HCT116 (cell line): ENCODE measurements at regions not wholly inside any gene's neighbourhood (a gene's known extent, or its start where the extent isn't known, plus 50 kb on each side); places are given as distances from the start of the nearest gene placed in this dataset.

Source experiments
- ATAC-seq: fragments of 200-7000 bp; cut with Tn5 transposase; 2 replicates; pipeline ENCODE4 v1.9.1; 2020; ENCODE audit warnings: mild to moderate bottlenecking, moderate library complexity
- BruUV-seq: library from RNA; stranded (reverse); fragments of 400-500 nt; replicated peaks from 2 replicates; lab custom pipeline; 2021; lab: Mats Ljungman, UMichigan
- CTCF ChIA-PET: fragments of 300-600 bp; sonication (Branson Sonifier 250); formaldehyde crosslinking; loops from one replicate; lab custom pipeline; 2021; ENCODE audit warnings: antibody characterized with exemption; lab: Charles Lee
- POLR2A ChIA-PET: fragments of 300-600, 350-600 bp; sonication (Branson Sonifier 250); formaldehyde crosslinking; loops from one replicate; lab custom pipeline; 2021; ENCODE audit warnings: antibody characterized with exemption; lab: Charles Lee
- RAD21 ChIA-PET, 2 experiments: fragments of 300-600 bp; sonication (Branson Sonifier 250); formaldehyde crosslinking; loops; one replicate each; lab custom pipeline; 2023; ENCODE audit warnings: low total read pairs in 2 of 2; ENCODE audit not compliant: uncharacterized antibody in 2 of 2, unreplicated experiment in 2 of 2, low non-redundant PET in 1 of 2; lab: Charles Lee
- DNase-seq: peaks from one replicate; pipeline ENCODE4 v3.0.0-alpha.2; 2010; ENCODE audit warnings: low read depth, low spot score
- H2AFZ ChIP-seq: fragments of 200-600 bp; shearing (Covaris generic), sonication (generic); 2 replicates; pipeline ENCODE4 v1.6.1; 2017; ENCODE audit warnings: low read depth, mixed run types, mixed read lengths, antibody characterized with exemption, low read length; ENCODE audit not compliant: poor library complexity, severe bottlenecking
- H3K27ac ChIP-seq: 2 replicates; pipeline ENCODE4 v1.5.1; 2012; ENCODE audit warnings: low read depth, low read length
- H3K27me3 ChIP-seq: fragments of 200-600 bp; sonication (generic); 2 replicates; pipeline ENCODE4 v1.6.1; 2016; ENCODE audit warnings: mixed run types, low read length, mixed read lengths; ENCODE audit not compliant: insufficient read depth
- H3K36me3 ChIP-seq, 2 experiments: fragments of 200-500 bp in 1 of 2; fragments of 200-600 bp in 1 of 2; sonication (Bioruptor generic) in 1 of 2; sonication (generic) in 1 of 2; 2 replicates each; pipeline versions ENCODE4 v1.5.1 to v1.6.1; 2014 to 2016; ENCODE audit warnings: low read length in 2 of 2, inconsistent platforms in 1 of 2, mixed read lengths in 1 of 2, mixed run types in 1 of 2; ENCODE audit not compliant: insufficient read depth in 2 of 2, control insufficient read depth in 1 of 2
- H3K4me1 ChIP-seq, 2 experiments: fragments of 200-600 bp in 1 of 2; sonication (generic) in 1 of 2; 2 replicates each; pipeline versions ENCODE4 v1.5.1 to v1.6.1; 2012 to 2017; ENCODE audit warnings: low read length in 2 of 2, inconsistent platforms in 1 of 2, mild to moderate bottlenecking in 1 of 2, mixed read lengths in 1 of 2, mixed run types in 1 of 2, moderate library complexity in 1 of 2; ENCODE audit not compliant: insufficient read depth in 2 of 2, control insufficient read depth in 1 of 2
- H3K4me2 ChIP-seq: fragments of 200-600 bp; sonication (generic); 2 replicates; pipeline ENCODE4 v1.6.1; 2017; ENCODE audit warnings: mixed run types, low read length, mixed read lengths
- H3K4me3 ChIP-seq, 2 experiments: fragments of 200-600 bp in 1 of 2; sonication (generic) in 1 of 2; replicated peaks in 1 of 2; 2 replicates each; pipeline ENCODE4 v1.5.1; 2011 to 2016; ENCODE audit warnings: low read length in 2 of 2, control low read depth in 1 of 2, low read depth in 1 of 2, mild to moderate bottlenecking in 1 of 2, mixed read lengths in 1 of 2, mixed run types in 1 of 2
- H3K79me2 ChIP-seq: fragments of 200-600 bp; sonication (generic); 2 replicates; pipeline ENCODE4 v1.6.1; 2017; ENCODE audit warnings: mild to moderate bottlenecking, mixed run types, low read length, moderate library complexity, mixed read lengths; ENCODE audit not compliant: insufficient read depth
- H3K9ac ChIP-seq: fragments of 200-600 bp; sonication (generic); 2 replicates; pipeline ENCODE4 v1.6.1; 2016; ENCODE audit warnings: low read length, mixed read lengths
- H3K9me2 ChIP-seq: fragments of 200-600 bp; sonication (generic), shearing (Covaris generic); 2 replicates; pipeline ENCODE4 v1.6.1; 2017; ENCODE audit warnings: mixed run types, mild to moderate bottlenecking, moderate library complexity; ENCODE audit not compliant: insufficient read depth
- H3K9me3 ChIP-seq, 2 experiments: fragments of 200-500 bp in 1 of 2; fragments of 200-600 bp in 1 of 2; sonication (Bioruptor generic) in 1 of 2; sonication (generic) in 1 of 2; 2 replicates each; pipeline ENCODE4 v1.6.1; 2014 to 2017; ENCODE audit warnings: low read length in 2 of 2, mixed read lengths in 2 of 2, inconsistent platforms in 1 of 2, low read depth in 1 of 2, mild to moderate bottlenecking in 1 of 2, mixed run types in 1 of 2, moderate library complexity in 1 of 2; ENCODE audit not compliant: control insufficient read depth in 1 of 2, insufficient read depth in 1 of 2
- H4K20me1 ChIP-seq: fragments of 200-600 bp; sonication (generic), shearing (Covaris generic); 2 replicates; pipeline ENCODE4 v1.6.1; 2017; ENCODE audit warnings: mixed run types, mild to moderate bottlenecking, moderate library complexity; ENCODE audit not compliant: insufficient read depth
- CBX3 ChIP-seq: IDR thresholded peaks from 2 replicates; pipeline ENCODE4 v1.6.1; 2012; ENCODE audit warnings: low read depth
- CEBPB ChIP-seq: IDR thresholded peaks from 2 replicates; pipeline ENCODE4 v1.6.1; 2012; ENCODE audit warnings: low read depth
- EGR1 ChIP-seq: IDR thresholded peaks from 2 replicates; pipeline ENCODE4 v1.6.1; 2012; ENCODE audit warnings: low read depth
- FOSL1 ChIP-seq: IDR thresholded peaks from 2 replicates; pipeline ENCODE4 v1.6.1; 2012; ENCODE audit warnings: low read depth
- JUND ChIP-seq: IDR thresholded peaks from 2 replicates; pipeline ENCODE4 v1.6.1; 2012
- POLR2A ChIP-seq: IDR thresholded peaks from 2 replicates; pipeline ENCODE4 v1.7.0; 2011; ENCODE audit warnings: borderline replicate concordance; ENCODE audit not compliant: insufficient read depth, insufficient read length; ENCODE audit errors: extremely low read depth
- POLR2AphosphoS5 ChIP-seq: IDR thresholded peaks from 2 replicates; pipeline ENCODE4 v1.6.1; 2011; ENCODE audit warnings: mild to moderate bottlenecking, low read depth, low read length, moderate library complexity
- RAD21 ChIP-seq: IDR thresholded peaks from 2 replicates; pipeline ENCODE4 v1.6.1; 2012; ENCODE audit warnings: low read depth, mild to moderate bottlenecking
- SIN3A ChIP-seq: IDR thresholded peaks from 2 replicates; pipeline ENCODE4 v1.6.1; 2012; ENCODE audit warnings: low read depth
- SP1 ChIP-seq: IDR thresholded peaks from 2 replicates; pipeline ENCODE4 v1.6.1; 2012; ENCODE audit warnings: low read depth
- SRF ChIP-seq: IDR thresholded peaks from 2 replicates; pipeline ENCODE4 v1.6.1; 2012; ENCODE audit warnings: low read depth
- TCF7L2 ChIP-seq: IDR thresholded peaks from 2 replicates; pipeline ENCODE4 v1.7.0; 2011; ENCODE audit warnings: borderline replicate concordance, inconsistent platforms; ENCODE audit not compliant: insufficient read depth, insufficient read length; ENCODE audit errors: extremely low read depth
- YY1 ChIP-seq: IDR thresholded peaks from 2 replicates; pipeline ENCODE4 v1.6.1; 2011; ENCODE audit warnings: low read length, low read depth, moderate library complexity, mild to moderate bottlenecking; ENCODE audit not compliant: insufficient replicate concordance; ENCODE audit errors: extremely low read depth
- ZFX ChIP-seq: fragments of 450-650 bp; IDR thresholded peaks from 2 replicates; pipeline ENCODE4 v1.6.1; 2017
- ZNF274 ChIP-seq: fragments of 200-500 bp; sonication (Bioruptor generic); IDR thresholded peaks from 2 replicates; pipeline ENCODE4 v1.6.1; 2014; ENCODE audit warnings: mild to moderate bottlenecking, low read depth, low read length, inconsistent platforms
- intact Hi-C: fragments of 100-400 bp; cut with micrococcal nuclease; formaldehyde crosslinking; loops from 2 replicates; pipeline ENCODE4 v1.10.0; 2022
- TF ChIP-seq, protein P1 (sequence below), 3 experiments: fragments of 200-600 bp in 1 of 3; sonication (generic) in 1 of 3; IDR thresholded peaks in 2 of 3; conservative IDR thresholded peaks in 1 of 3; 2 replicates each; pipeline ENCODE4 v1.5.1; 2012 to 2017; ENCODE audit warnings: low read depth in 2 of 3, low read length in 2 of 3, antibody characterized with exemption in 1 of 3, borderline replicate concordance in 1 of 3, control low read depth in 1 of 3, mild to moderate bottlenecking in 1 of 3, mixed read lengths in 1 of 3, mixed run types in 1 of 3, moderate library complexity in 1 of 3; ENCODE audit not compliant: insufficient read depth in 1 of 3
- TF ChIP-seq, protein P2 (sequence below): IDR thresholded peaks from 2 replicates; pipeline ENCODE4 v1.6.1; 2012
- TF ChIP-seq, protein P3 (sequence below): IDR thresholded peaks from 2 replicates; pipeline ENCODE4 v1.6.1; 2011; ENCODE audit warnings: mild to moderate bottlenecking, low read length, moderate library complexity; ENCODE audit not compliant: insufficient replicate concordance; ENCODE audit errors: extremely low read depth

DNA sequence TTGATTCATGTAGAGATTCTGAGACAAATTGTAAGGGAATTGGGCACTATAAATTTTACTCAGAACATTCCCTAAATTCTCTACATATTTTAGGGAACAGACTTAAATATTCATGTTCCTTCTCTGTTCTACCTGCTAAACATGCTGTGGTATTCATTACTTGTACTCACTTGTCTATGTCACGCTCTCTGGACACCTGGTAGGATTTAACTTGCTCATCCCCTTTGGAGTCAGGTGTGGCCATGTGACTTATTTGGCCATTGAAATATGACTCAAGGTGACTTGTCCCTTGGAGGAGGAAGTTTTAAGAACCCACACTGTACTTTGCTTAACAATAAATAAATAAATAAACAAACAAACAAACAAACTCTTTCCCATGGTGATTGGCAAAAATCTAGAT, 2258.8 kb upstream of the WWC1 start:
- ChIA-PET POLR2A (no interaction called here), CTCF (no interaction called here), RAD21 (no interaction called here)
- Histone ChIP-seq H3K9ac (no peak overlapping the region), H4K20me1 (no peaks in the 10 kb centered on the region), H3K9me2 (no peaks in the 10 kb centered on the region), H3K4me3 (no peak overlapping the region), H3K4me1 (no peaks in the 10 kb centered on the region), H3K36me3 (no peaks in the 10 kb centered on the region), H3K27me3 (no peaks in the 10 kb centered on the region), H3K9me3 (peaks cover 10 to 22% of the 10 kb centered on the region in 2 experiments; a peak in 2 of 4 replicates), H2AFZ (no peak overlapping the region), H3K79me2 (no peaks in the 10 kb centered on the region), H3K27ac (no peak overlapping the region), H3K4me2 (no peak overlapping the region)
- ATAC-seq (no peak), DNase-seq (no peak)
- TF ChIP-seq RAD21 = no peak
- no peak for TF ChIP-seq SRF
- no peak for TF ChIP-seq ZFX
- intact Hi-C loops = no loop called here
- no TSS peak for BruUV-seq

DNA sequence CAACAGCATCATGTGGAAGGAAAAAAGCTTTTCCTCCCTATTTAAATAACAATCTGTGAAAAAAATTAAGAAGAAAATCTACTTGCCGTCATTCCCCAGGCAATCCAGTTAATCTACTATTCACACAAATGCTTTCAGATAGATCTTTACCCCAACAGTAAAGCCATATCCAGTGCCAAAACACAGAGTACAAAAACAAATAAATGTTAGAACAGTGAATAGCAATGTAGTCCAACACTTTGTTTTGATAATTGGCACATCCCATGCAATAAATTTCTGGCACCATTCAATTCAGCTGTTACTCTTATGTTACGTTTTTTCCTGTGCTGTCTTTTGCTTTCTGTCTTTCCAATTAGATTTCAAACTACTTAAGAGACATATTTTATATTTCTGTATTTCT, 2245.5 kb upstream of the WWC1 start:
- BruUV-seq = no TSS peak
- H3K36me3 ChIP-seq = no peaks in the 10 kb centered on the region
- ChIA-PET CTCF (no interaction called here), RAD21 (no interaction called here), POLR2A (no interaction called here)
- no peaks in the 10 kb centered on the region for H3K79me2 ChIP-seq
- H4K20me1 ChIP-seq = no peaks in the 10 kb centered on the region
- no peaks in the 10 kb centered on the region for H3K4me1 ChIP-seq
- H3K9me3 ChIP-seq = peaks cover 6 to 36% of the 10 kb centered on the region in 2 experiments; a peak in 2 of 4 replicates
- no peak overlapping the region for H2AFZ ChIP-seq
- H3K4me2 ChIP-seq = no peak overlapping the region
- no peaks in the 10 kb centered on the region for H3K9me2 ChIP-seq
- TF ChIP-seq RAD21 = no peak
- no peak for TF ChIP-seq TCF7L2
- TF ChIP-seq, protein P1, sequence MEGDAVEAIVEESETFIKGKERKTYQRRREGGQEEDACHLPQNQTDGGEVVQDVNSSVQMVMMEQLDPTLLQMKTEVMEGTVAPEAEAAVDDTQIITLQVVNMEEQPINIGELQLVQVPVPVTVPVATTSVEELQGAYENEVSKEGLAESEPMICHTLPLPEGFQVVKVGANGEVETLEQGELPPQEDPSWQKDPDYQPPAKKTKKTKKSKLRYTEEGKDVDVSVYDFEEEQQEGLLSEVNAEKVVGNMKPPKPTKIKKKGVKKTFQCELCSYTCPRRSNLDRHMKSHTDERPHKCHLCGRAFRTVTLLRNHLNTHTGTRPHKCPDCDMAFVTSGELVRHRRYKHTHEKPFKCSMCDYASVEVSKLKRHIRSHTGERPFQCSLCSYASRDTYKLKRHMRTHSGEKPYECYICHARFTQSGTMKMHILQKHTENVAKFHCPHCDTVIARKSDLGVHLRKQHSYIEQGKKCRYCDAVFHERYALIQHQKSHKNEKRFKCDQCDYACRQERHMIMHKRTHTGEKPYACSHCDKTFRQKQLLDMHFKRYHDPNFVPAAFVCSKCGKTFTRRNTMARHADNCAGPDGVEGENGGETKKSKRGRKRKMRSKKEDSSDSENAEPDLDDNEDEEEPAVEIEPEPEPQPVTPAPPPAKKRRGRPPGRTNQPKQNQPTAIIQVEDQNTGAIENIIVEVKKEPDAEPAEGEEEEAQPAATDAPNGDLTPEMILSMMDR (IDR thresholded peaks at IDR 0.05 in 2 of 3, conservative IDR thresholded peaks at IDR 0.05 in 1 of 3; ENCODE audit: borderline replicate concordance in 1 of 3, insufficient read depth in 1 of 3, low read depth in 2 of 3, low read length in 2 of 3) = no peak
- no peak for TF ChIP-seq YY1
- TF ChIP-seq JUND = no peak
- TF ChIP-seq POLR2AphosphoS5 = no peak
- TF ChIP-seq CBX3 = no peak
- TF ChIP-seq SRF = no peak
- no peak for TF ChIP-seq POLR2A
- no peak for TF ChIP-seq FOSL1
- no peak for TF ChIP-seq ZNF274
- TF ChIP-seq SP1 = no peak
- TF ChIP-seq ZFX = no peak
- TF ChIP-seq, protein P2, sequence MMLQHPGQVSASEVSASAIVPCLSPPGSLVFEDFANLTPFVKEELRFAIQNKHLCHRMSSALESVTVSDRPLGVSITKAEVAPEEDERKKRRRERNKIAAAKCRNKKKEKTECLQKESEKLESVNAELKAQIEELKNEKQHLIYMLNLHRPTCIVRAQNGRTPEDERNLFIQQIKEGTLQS = no peak
- TF ChIP-seq CEBPB = no peak
- TF ChIP-seq SIN3A = no peak
- TF ChIP-seq, protein P3, sequence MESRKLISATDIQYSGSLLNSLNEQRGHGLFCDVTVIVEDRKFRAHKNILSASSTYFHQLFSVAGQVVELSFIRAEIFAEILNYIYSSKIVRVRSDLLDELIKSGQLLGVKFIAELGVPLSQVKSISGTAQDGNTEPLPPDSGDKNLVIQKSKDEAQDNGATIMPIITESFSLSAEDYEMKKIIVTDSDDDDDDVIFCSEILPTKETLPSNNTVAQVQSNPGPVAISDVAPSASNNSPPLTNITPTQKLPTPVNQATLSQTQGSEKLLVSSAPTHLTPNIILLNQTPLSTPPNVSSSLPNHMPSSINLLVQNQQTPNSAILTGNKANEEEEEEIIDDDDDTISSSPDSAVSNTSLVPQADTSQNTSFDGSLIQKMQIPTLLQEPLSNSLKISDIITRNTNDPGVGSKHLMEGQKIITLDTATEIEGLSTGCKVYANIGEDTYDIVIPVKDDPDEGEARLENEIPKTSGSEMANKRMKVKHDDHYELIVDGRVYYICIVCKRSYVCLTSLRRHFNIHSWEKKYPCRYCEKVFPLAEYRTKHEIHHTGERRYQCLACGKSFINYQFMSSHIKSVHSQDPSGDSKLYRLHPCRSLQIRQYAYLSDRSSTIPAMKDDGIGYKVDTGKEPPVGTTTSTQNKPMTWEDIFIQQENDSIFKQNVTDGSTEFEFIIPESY = no peak
- TF ChIP-seq EGR1 = no peak
- no peak overlapping the region for H3K9ac ChIP-seq
- no peaks in the 10 kb centered on the region for H3K27me3 ChIP-seq
- DNase-seq (no peak), ATAC-seq (no peak)
- H3K27ac ChIP-seq = no peak overlapping the region
- intact Hi-C loops = no loop called here
- H3K4me3 ChIP-seq = no peak overlapping the region
